Stimulated activated CD8-positive, alpha-beta memory T cell treated with anti-CD3 and anti-CD28 coated beads, Interleukin-15, amount 100 ng/mL, for 48 hours (primary cell): ENCODE measurements at regions not wholly inside any gene's neighbourhood (a gene's known extent, or its start where the extent isn't known, plus 50 kb on each side); places are given as distances from the start of the nearest gene placed in this dataset.
"Not testable (repeated sequence)": the region's sequence is repeated elsewhere in the genome, so short reads cannot be mapped to it uniquely, and the experiment has no call there.

ENCODE experiments used
- DNase-seq, 2 donors: peaks; one replicate each; pipeline ENCODE4 v3.0.0-alpha.2; 2020; ENCODE audit warnings: low read depth in 2 of 2

- no peak for DNase-seq
Measured at GRCh38 chr6:101013612-101014195, 132.6 kb upstream of the ASCC3 start.

DNA sequence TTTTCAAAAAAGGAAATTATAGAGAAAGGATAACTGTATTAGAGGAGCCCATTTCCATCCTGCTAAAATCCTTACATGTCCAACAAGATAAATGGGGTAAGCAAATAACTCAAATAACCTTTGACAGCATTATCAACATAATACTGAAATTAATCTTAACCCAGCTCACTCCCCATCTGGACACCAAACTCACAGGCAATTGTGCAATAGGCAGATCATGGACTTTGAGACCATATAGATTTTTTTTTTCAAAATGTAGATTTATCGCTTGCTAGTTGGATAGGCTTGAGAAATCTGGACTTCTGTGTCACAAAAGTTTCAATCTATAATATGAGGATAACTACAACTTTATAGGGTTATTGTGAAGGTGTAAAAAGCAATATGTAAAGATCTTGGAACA, 134.4 kb upstream of the ASCC3 start:
- no peak for DNase-seq

- no peak for DNase-seq
Measured at GRCh38 chr6:101016163-101016562, 135.0 kb upstream of the ASCC3 start.

- DNase-seq: no peak
Measured at GRCh38 chr6:101018157-101018556, 137.0 kb upstream of the ASCC3 start.

GRCh38 chr6:101021504-101021903, 140.4 kb upstream of the ASCC3 start:
- no peak for DNase-seq

DNA sequence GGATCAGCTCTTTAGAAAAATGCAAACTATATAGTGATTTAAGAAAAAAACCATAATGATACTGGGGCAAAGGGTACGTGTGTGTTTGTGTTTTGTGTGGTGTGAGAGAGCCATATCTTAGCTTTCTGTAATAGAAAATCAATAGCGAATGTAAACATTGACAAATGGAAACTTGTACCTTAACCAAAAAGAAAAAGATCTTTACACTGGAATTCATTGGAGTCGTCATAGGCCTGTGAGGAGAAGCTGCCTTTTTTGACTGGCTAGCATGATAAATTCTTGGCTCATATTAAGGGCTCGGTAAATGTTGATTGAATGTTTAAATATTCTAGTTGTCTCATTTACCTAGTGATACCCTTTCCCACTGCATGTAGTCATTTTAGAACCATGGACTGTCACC, 161.8 kb upstream of the ASCC3 start:
- DNase-seq: no peak

DNA sequence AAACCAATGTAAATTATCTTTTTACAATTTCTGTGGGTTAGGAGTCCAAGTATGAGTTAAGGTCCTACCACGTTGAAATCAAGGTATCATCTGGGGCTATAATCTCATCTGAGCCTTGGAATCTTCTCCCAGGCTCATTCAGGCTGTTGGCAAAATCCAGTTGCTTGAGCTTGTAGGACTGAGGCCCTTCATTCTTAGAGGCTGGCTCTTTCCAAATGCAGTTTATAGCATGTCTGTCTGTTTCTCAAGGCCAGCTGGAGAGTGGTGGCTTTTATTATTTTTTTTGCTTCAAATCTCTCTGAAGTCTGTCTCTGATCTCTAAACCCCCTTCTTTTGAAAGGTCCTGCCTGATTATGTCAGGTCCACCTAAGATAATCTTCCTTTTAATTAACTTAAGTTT, 177.2 kb upstream of the ASCC3 start:
- no peak for DNase-seq

- no peak for DNase-seq
Measured at GRCh38 chr6:101066481-101066880, 185.4 kb upstream of the ASCC3 start.

GRCh38 chr6:101069191-101069795, 188.2 kb upstream of the ASCC3 start:
- no peak for DNase-seq

GRCh38 chr6:101070044-101070608, 189.0 kb upstream of the ASCC3 start:
- DNase-seq: no peak

DNA sequence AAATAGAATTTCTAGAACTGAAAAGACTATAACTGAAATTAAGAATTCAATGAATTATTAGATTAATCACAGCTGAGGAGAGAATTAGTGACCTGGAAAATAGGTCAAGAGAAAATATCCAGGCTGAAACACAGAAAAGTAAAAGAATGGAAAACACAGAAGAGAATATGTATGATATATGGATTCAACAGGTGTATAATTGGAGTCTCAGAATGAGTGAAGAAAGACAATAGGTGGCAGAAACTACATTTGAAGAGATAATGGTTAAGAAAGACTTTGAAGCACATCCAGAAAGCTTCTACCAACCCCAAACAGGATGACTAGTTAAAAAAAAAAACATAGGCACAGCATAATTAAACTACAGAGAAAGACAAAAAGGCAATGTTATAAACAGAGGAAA, 196.2 kb upstream of the ASCC3 start:
- DNase-seq: no peak

DNA sequence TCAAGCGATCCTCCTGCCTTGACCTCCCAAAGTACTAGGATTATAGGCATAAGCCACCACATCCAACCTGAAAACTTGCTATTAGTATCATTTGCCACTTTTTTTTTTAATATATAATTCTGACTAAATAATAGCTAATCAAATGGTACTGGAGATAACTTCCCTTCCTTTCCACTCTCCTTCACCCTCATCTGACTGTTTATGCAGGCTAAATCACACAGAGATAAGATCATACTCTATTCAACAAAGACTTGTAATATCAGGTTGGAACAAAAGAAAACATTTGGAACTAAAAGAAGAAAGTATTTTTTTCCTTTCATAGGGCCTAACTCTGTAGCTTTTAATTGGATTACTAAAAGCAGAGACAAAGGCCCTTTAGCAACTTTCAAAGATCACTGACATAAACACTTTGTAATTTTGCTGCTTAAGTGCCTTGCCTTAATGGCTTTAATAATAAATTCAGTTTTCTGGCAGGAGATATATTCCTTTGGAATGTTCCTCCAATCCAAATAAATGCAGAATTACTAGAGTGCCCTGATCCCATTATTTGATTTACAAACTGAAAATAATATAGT, 198.7 kb upstream of the ASCC3 start:
- no peak for DNase-seq

- no peak for DNase-seq
Measured at GRCh38 chr6:101080597-101080996, 199.5 kb upstream of the ASCC3 start.

GRCh38 chr6:101083533-101084175, 202.5 kb upstream of the ASCC3 start:
- DNase-seq: no peak

- DNase-seq: no peak
Measured at GRCh38 chr6:101085327-101085726, 204.2 kb upstream of the ASCC3 start.

- no peak for DNase-seq
Measured at GRCh38 chr6:101086473-101086872, 205.3 kb upstream of the ASCC3 start.

DNA sequence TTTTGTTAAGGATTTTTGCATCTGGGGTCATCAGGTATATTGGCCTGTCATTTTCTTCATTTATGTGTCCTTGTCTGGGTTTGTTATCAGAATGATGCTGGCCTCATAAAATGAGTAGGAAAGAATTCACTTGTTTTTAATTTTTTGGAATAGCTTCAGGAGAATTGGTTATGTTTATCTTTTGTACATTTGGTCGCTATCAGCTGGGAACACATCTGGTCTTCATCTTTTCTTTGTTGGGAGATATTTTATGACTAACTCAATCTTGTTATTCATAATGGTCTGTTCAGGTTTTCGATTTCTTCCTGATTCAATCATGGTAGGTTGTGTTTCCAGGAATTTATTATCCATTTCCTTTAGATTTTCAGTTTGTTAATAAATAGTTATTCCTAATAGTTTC, 207.5 kb upstream of the ASCC3 start:
- no peak for DNase-seq

DNA sequence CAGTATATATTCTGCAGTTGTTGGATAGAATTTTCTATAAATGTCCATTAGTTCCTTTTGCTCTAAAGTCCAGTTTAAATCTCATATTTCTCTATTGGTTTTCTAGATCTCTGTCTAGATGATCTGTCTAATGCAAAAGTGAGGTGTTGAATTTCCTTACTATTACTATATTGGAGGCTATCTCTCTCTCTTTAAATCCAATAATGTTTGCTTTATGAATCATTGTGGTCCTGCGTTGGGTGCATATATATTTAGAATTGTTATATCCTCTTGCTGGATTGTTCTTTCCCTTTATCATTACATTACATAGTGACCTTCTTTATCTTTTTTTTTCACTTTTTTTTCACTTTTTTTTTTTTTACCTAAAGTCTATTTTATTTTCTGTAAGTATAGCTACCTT, 208.5 kb upstream of the ASCC3 start:
- no peak for DNase-seq

- no peak for DNase-seq
Measured at GRCh38 chr6:101090281-101090680, 209.2 kb upstream of the ASCC3 start.

- DNase-seq: not testable (repeated sequence)
Measured at GRCh38 chr6:101098605-101099004, 217.5 kb upstream of the ASCC3 start.

DNA sequence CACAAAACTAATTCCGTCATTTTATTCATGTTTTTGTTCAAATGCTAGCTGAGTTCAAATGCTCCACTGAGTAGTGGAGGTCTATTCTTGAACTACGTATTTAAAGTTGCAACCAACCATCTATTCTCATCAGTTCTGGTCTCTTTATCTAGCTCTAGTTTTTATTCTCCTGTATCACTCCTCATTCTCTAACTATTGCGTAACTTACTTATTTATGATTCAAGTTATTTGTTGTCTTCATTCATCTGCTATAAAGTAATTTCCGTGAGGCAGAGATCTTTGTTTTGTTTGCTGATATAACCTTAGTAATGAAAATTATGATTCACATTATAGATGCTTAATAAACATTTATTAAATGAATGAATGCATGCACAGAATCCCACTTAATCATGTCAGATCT, 221.6 kb upstream of the ASCC3 start:
- no peak for DNase-seq

DNA sequence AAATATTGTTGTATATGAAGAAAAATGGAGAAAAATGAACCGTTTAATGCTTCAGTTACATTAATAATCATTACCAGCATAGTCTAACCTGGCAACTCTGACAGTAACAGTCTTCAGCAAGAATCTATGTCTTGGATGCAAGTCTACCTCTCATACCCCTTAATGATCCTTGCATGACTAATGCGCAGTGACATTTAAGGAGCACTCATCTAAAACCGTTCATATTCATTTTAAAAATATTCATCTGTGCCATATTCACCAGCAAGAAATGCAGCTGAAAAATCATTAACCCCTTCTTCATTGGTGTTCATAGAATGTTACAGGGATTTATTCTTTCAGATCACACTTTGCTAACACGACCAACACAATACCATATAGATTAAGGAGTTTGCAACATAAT, 227.2 kb upstream of the ASCC3 start:
- DNase-seq: no peak

- DNase-seq: no peak
Measured at GRCh38 chr6:101110814-101111213, 229.7 kb upstream of the ASCC3 start.
